Esophagus squamous epithelium (tissue), 5 donors: ENCODE measurements at regions not wholly inside any gene's neighbourhood (a gene's known extent, or its start where the extent isn't known, plus 50 kb on each side); places are given as distances from the start of the nearest gene placed in this dataset.

Experiments used
- DNase-seq: peaks from one replicate; lab custom pipeline; 2025; lab: John Stamatoyannopoulos, UW
- H3K27ac ChIP-seq, 4 donors: fragments of 200-600 bp; sonication (generic); one replicate each; pipeline ENCODE4 v1.5.1; 2016 to 2019; ENCODE audit warnings: mild to moderate bottlenecking in 1 of 4
- H3K27me3 ChIP-seq, 4 donors: fragments of 200-600 bp; sonication (generic); 1 replicate in 3 of 4; 2 replicates in 1 of 4; pipeline versions ENCODE4 v1.5.1 to v1.6.0; 2017 to 2021; ENCODE audit warnings: antibody characterized with exemption in 1 of 4
- H3K36me3 ChIP-seq, 3 donors: fragments of 200-600 bp; sonication (generic); one replicate each; pipeline ENCODE4 v1.5.1; 2016 to 2019
- H3K4me1 ChIP-seq, 3 donors: fragments of 200-600 bp; sonication (generic); one replicate each; pipeline ENCODE4 v1.5.1; 2017 to 2019
- H3K4me3 ChIP-seq, 4 donors: fragments of 200-600 bp; sonication (generic); 1 replicate in 3 of 4; 2 replicates in 1 of 4; pipeline ENCODE4 v1.5.1; 2016 to 2019; ENCODE audit warnings: mild to moderate bottlenecking in 2 of 4, moderate library complexity in 1 of 4
- H3K9me3 ChIP-seq, 3 donors: fragments of 200-600 bp; sonication (generic); one replicate each; pipeline ENCODE4 v1.5.1; 2016 to 2019
- POLR2A ChIP-seq, 4 donors: fragments of 450-650 bp; IDR thresholded peaks; one replicate each; pipeline ENCODE4 v1.6.1; 2017; ENCODE audit warnings: antibody characterized with exemption in 4 of 4, mild to moderate bottlenecking in 4 of 4, moderate library complexity in 3 of 4
- WGBS, 2 donors: methylation state at CpG; one replicate each; pipeline ENCODE4 v1.1.5; 2018; 5-methylcytosine and 5-hydroxymethylcytosine counted together
- intact Hi-C: fragments of 100-400 bp; cut with DNase I; formaldehyde crosslinking; loops from one replicate; pipeline ENCODE4 v1.15.0; 2022
- TF ChIP-seq, protein P1 (sequence below), 6 experiments: fragments of 450-650 bp in 4 of 6; fragments of 200-600 bp in 2 of 6; sonication (generic) in 2 of 6; IDR thresholded peaks; one replicate each; pipeline ENCODE4 v1.5.1; 2016 to 2019; ENCODE audit warnings: antibody characterized with exemption in 6 of 6, mild to moderate bottlenecking in 4 of 6, moderate library complexity in 4 of 6
- donor health status: DM: yes; HTN: yes; CAD: no.

DNA sequence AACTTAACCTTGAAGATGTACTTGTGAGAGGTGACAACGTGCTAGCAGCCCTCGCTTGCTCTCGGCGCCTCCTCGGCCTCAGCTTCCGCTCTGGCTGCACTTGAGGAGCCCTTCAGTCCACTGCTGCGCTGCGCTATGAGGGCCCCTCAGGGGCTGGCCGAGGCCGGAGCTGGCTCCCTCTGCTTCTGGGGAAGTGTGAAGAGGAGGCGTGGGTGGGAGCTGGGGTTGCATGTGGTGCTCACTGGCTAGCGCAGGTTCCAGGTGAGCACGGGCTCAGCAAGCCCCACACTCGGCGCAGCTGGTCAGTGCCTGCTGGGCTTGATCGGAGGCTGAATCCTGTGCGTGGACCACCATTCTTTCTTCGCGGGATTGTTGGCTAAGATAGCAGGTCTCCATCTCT lies 166.1 kb downstream of the MRPS30 start:
- Histone ChIP-seq H3K4me1 (no peaks in the 10 kb centered on the region), H3K9me3 (peaks cover 0 to 16% (median 0%) of the 10 kb centered on the region in 3 donors), H3K36me3 (no peaks in the 10 kb centered on the region), H3K4me3 (no peak overlapping the region), H3K27ac (no peak overlapping the region), H3K27me3 (no peaks in the 10 kb centered on the region)
- TF ChIP-seq, protein P1, sequence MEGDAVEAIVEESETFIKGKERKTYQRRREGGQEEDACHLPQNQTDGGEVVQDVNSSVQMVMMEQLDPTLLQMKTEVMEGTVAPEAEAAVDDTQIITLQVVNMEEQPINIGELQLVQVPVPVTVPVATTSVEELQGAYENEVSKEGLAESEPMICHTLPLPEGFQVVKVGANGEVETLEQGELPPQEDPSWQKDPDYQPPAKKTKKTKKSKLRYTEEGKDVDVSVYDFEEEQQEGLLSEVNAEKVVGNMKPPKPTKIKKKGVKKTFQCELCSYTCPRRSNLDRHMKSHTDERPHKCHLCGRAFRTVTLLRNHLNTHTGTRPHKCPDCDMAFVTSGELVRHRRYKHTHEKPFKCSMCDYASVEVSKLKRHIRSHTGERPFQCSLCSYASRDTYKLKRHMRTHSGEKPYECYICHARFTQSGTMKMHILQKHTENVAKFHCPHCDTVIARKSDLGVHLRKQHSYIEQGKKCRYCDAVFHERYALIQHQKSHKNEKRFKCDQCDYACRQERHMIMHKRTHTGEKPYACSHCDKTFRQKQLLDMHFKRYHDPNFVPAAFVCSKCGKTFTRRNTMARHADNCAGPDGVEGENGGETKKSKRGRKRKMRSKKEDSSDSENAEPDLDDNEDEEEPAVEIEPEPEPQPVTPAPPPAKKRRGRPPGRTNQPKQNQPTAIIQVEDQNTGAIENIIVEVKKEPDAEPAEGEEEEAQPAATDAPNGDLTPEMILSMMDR (IDR thresholded peaks at IDR 0.05), result no peak
- no peak for TF ChIP-seq POLR2A (IDR thresholded peaks at IDR 0.05)
- WGBS, 2 donors, result 80% methylated on average over 8 of the region's 19 CpGs; no CpG with 5 or more reads in 1 of the 2 donors
- intact Hi-C loops, result no loop called here
- DNase-seq, result no peak

DNA sequence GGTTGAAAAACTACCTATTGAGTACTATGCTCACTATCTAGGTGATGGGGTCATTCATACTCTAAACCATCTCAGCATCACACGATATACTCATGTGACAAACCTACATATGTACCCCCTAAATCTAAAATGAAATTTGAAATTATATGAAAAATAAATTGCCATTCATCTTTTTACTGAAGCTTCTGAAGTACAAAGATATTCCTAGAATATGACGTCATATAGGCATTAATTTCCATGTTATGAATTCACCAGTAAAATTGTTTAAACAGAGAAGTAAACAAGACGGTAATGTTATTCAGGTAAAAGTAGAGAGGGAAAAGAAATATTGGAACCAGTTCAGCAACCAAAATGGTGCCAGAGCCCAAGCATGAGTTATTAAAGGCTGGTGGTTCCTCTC lies 173.0 kb downstream of the MRPS30 start:
- no peak overlapping the region for H3K27ac ChIP-seq
- 77 to 80% methylated on average over 3 of the region's 3 CpGs for WGBS, 2 donors
- H3K27me3 ChIP-seq, result no peaks in the 10 kb centered on the region
- peaks cover 0 to 11% (median 4%) of the 10 kb centered on the region in 3 donors for H3K9me3 ChIP-seq
- TF ChIP-seq, protein P1 (IDR thresholded peaks at IDR 0.05), result no peak
- TF ChIP-seq POLR2A (IDR thresholded peaks at IDR 0.05), result no peak
- no peaks in the 10 kb centered on the region for H3K4me1 ChIP-seq
- no peak overlapping the region for H3K4me3 ChIP-seq
- no peak for DNase-seq
- intact Hi-C loops, result no loop called here
- H3K36me3 ChIP-seq, result no peaks in the 10 kb centered on the region

DNA sequence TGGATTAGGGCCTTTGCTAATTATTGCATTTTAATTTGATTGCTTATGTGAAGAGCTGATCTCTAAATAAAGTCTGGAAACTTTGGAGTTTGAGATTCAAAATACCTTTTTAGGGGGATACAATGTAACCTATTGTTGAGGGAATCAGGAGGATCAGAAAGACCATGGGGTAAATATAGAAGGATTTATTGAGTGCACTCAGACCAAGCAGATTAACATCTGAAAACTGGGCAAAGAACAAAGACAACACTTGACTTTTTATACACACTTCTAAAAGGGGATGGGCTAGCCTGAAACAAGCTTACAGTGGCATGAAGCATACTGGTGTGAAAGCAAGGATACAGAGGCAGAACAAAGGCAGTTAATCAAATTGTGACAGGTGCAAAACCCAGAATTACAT lies 174.3 kb downstream of the MRPS30 start:
- TF ChIP-seq, protein P1 (IDR thresholded peaks at IDR 0.05), result no peak
- no peak for TF ChIP-seq POLR2A (IDR thresholded peaks at IDR 0.05)
- no peak overlapping the region for H3K27ac ChIP-seq
- no peaks in the 10 kb centered on the region for H3K4me1 ChIP-seq
- H3K36me3 ChIP-seq, result no peaks in the 10 kb centered on the region
- no peak for DNase-seq
- H3K4me3 ChIP-seq, result no peak overlapping the region
- intact Hi-C loops, result no loop called here
- peaks cover 0 to 19% (median 9%) of the 10 kb centered on the region in 3 donors for H3K9me3 ChIP-seq
- no peaks in the 10 kb centered on the region for H3K27me3 ChIP-seq

GRCh38 chr5:44987026-44987425 lies 178.3 kb downstream of the MRPS30 start:
- no peak overlapping the region for H3K4me3 ChIP-seq
- no peaks in the 10 kb centered on the region for H3K36me3 ChIP-seq
- peaks cover 0 to 35% (median 9%) of the 10 kb centered on the region in 3 donors for H3K9me3 ChIP-seq
- intact Hi-C loops, result no loop called here
- no peaks in the 10 kb centered on the region for H3K4me1 ChIP-seq
- no peak overlapping the region for H3K27ac ChIP-seq
- DNase-seq, result no peak
- TF ChIP-seq POLR2A (IDR thresholded peaks at IDR 0.05), result no peak
- TF ChIP-seq, protein P1 (IDR thresholded peaks at IDR 0.05), result no peak
- no peaks in the 10 kb centered on the region for H3K27me3 ChIP-seq

DNA sequence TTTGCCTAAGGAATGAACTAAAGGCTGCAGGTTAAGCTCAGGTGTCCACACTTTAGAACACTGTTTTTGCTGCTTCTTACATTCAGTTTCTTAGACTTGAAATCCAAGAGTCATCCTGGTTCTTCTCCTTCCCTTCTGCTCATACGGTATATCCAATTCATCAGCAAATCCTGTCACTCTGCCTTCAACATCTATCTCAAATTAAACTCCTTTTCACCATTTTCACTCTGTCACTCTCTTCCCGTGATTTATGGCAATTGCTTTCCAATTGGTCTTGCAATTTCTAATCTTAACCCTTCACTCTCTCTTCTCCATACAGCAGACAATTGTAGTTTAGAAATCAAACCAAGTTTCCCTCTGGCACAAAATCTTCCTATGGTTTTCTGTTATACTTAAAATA lies 182.9 kb downstream of the MRPS30 start:
- Histone ChIP-seq H3K36me3 (no peaks in the 10 kb centered on the region), H3K27ac (no peak overlapping the region), H3K4me3 (no peak overlapping the region), H3K4me1 (no peaks in the 10 kb centered on the region), H3K9me3 (peaks cover 0 to 25% (median 5%) of the 10 kb centered on the region in 3 donors), H3K27me3 (no peaks in the 10 kb centered on the region)
- no peak for TF ChIP-seq POLR2A (IDR thresholded peaks at IDR 0.05)
- TF ChIP-seq, protein P1 (IDR thresholded peaks at IDR 0.05), result no peak
- intact Hi-C loops, result no loop called here
- WGBS, 2 donors, result 65 to 76% methylated on average over 2 of the region's 2 CpGs
- DNase-seq, result no peak
